CD4-positive, alpha-beta memory T cell (primary cell): ENCODE measurements at regions not wholly inside any gene's neighbourhood (a gene's known extent, or its start where the extent isn't known, plus 50 kb on each side); places are given as distances from the start of the nearest gene placed in this dataset.
"Not testable (repeated sequence)": the region's sequence is repeated elsewhere in the genome, so short reads cannot be mapped to it uniquely, and the experiment has no call there.

Experiments
- CTCF ChIA-PET: fragments of 350-600 bp; sonication (Branson Sonifier 250); formaldehyde crosslinking; loops from one replicate; lab custom pipeline; 2021; ENCODE audit warnings: inconsistent platforms; ENCODE audit not compliant: partially characterized antibody; lab: Charles Lee
- POLR2A ChIA-PET: fragments of 350-600 bp; sonication (Branson Sonifier 250); formaldehyde crosslinking; loops from one replicate; lab custom pipeline; 2021; ENCODE audit not compliant: partially characterized antibody; lab: Charles Lee
- DNase-seq, 5 donors: peaks; one replicate each; pipeline versions ENCODE4 v3.0.0 to v3.0.0-alpha.2; 2020 to 2022; ENCODE audit warnings: mixed read lengths in 1 of 5
- H3K27ac ChIP-seq: one replicate; pipeline ENCODE4 v1.7.0; 2013; ENCODE audit warnings: low read depth, low read length
- H3K27me3 ChIP-seq: 2 replicates; pipeline ENCODE4 v1.7.0; 2013; ENCODE audit warnings: mild to moderate bottlenecking, low read length, moderate library complexity; ENCODE audit not compliant: insufficient read depth
- H3K36me3 ChIP-seq: 2 replicates; pipeline ENCODE4 v1.7.0; 2013; ENCODE audit warnings: mild to moderate bottlenecking, low read length, moderate library complexity; ENCODE audit not compliant: insufficient read depth
- H3K4me1 ChIP-seq: 2 replicates; pipeline ENCODE4 v1.7.0; 2013; ENCODE audit warnings: mild to moderate bottlenecking, low read length, moderate library complexity; ENCODE audit not compliant: insufficient read depth
- H3K4me3 ChIP-seq, 2 donors: one replicate each; pipeline ENCODE4 v1.7.0; 2013; ENCODE audit warnings: low read length in 2 of 2, mild to moderate bottlenecking in 1 of 2
- H3K9me3 ChIP-seq, 2 donors: one replicate each; pipeline ENCODE4 v1.7.0; 2013; ENCODE audit warnings: low read length in 2 of 2, control low read depth in 1 of 2; ENCODE audit not compliant: control insufficient read depth in 1 of 2
- H3K27ac Mint-ChIP-seq, 7 donors: one replicate each; pipeline ENCODE4 v1.8.0; 2020 to 2021; ENCODE audit warnings: mixed read lengths in 7 of 7, mild to moderate bottlenecking in 6 of 7, inconsistent platforms in 3 of 7, moderate library complexity in 3 of 7
- H3K27me3 Mint-ChIP-seq, 2 donors: one replicate each; pipeline ENCODE4 v1.8.0; 2020 to 2021; ENCODE audit warnings: mixed read lengths in 2 of 2
- H3K36me3 Mint-ChIP-seq, 2 donors: one replicate each; pipeline ENCODE4 v1.8.0; 2020 to 2021; ENCODE audit warnings: mixed read lengths in 2 of 2, inconsistent platforms in 1 of 2, mild to moderate bottlenecking in 1 of 2
- H3K4me1 Mint-ChIP-seq, 4 donors: one replicate each; pipeline ENCODE4 v1.8.0; 2020 to 2021; ENCODE audit warnings: mixed read lengths in 4 of 4, mild to moderate bottlenecking in 1 of 4
- H3K4me3 Mint-ChIP-seq, 8 donors: one replicate each; pipeline ENCODE4 v1.8.0; 2020 to 2021; ENCODE audit warnings: mixed read lengths in 8 of 8, mild to moderate bottlenecking in 7 of 8, moderate library complexity in 6 of 8, inconsistent platforms in 3 of 8
- H3K9me3 Mint-ChIP-seq, 8 donors: one replicate each; pipeline ENCODE4 v1.8.0; 2020 to 2021; ENCODE audit warnings: mixed read lengths in 8 of 8, mild to moderate bottlenecking in 5 of 8, inconsistent platforms in 3 of 8, moderate library complexity in 1 of 8
- intact Hi-C: fragments of 100-400 bp; cut with micrococcal nuclease; formaldehyde crosslinking; loops from one replicate; pipeline ENCODE4 v1.15.1; 2023

GRCh38 chr4:161287678-161288352 is 876.0 kb downstream of the FSTL5 start:
- POLR2A ChIA-PET = no interaction called here
- no peak overlapping the region for H3K27ac Mint-ChIP-seq
- intact Hi-C loops = no loop called here
- H3K36me3 Mint-ChIP-seq = no peaks in the 10 kb centered on the region
- Histone ChIP-seq H3K4me1 (no peaks in the 10 kb centered on the region), H3K27me3 (no peaks in the 10 kb centered on the region), H3K9me3 (no peaks in the 10 kb centered on the region), H3K27ac (no peak overlapping the region), H3K36me3 (no peaks in the 10 kb centered on the region), H3K4me3 (no peak overlapping the region)
- H3K4me3 Mint-ChIP-seq = no peak overlapping the region
- H3K9me3 Mint-ChIP-seq = peaks cover 0 to 40% (median 23%) of the 10 kb centered on the region in 8 donors
- no peaks in the 10 kb centered on the region for H3K27me3 Mint-ChIP-seq
- no peak for DNase-seq
- no peaks in the 10 kb centered on the region for H3K4me1 Mint-ChIP-seq
- CTCF ChIA-PET = no interaction called here

- no peaks in the 10 kb centered on the region for H3K36me3 ChIP-seq
- no peak overlapping the region for H3K4me3 Mint-ChIP-seq
- POLR2A ChIA-PET = no interaction called here
- no peaks in the 10 kb centered on the region for H3K27me3 ChIP-seq
- H3K4me1 Mint-ChIP-seq = no peaks in the 10 kb centered on the region
- H3K27ac ChIP-seq = no peak overlapping the region
- H3K27me3 Mint-ChIP-seq = no peaks in the 10 kb centered on the region
- H3K4me3 ChIP-seq = no peak overlapping the region
- no peak overlapping the region for H3K27ac Mint-ChIP-seq
- H3K9me3 Mint-ChIP-seq = peaks cover 0 to 28% (median 14%) of the 10 kb centered on the region in 8 donors
- intact Hi-C loops = no loop called here
- CTCF ChIA-PET = no interaction called here
- no peaks in the 10 kb centered on the region for H3K4me1 ChIP-seq
- no peaks in the 10 kb centered on the region for H3K36me3 Mint-ChIP-seq
- H3K9me3 ChIP-seq = no peaks in the 10 kb centered on the region
- no peak for DNase-seq
These were observed 878.3 kb downstream of the FSTL5 start for GRCh38 chr4:161285461-161285860.

- H3K36me3 Mint-ChIP-seq = no peaks in the 10 kb centered on the region
- Histone ChIP-seq H3K4me1 (no peaks in the 10 kb centered on the region), H3K27ac (no peak overlapping the region), H3K27me3 (no peaks in the 10 kb centered on the region), H3K4me3 (no peak overlapping the region), H3K36me3 (no peaks in the 10 kb centered on the region), H3K9me3 (no peaks in the 10 kb centered on the region)
- H3K27me3 Mint-ChIP-seq = no peaks in the 10 kb centered on the region
- H3K9me3 Mint-ChIP-seq = peaks cover 0 to 15% (median 7%) of the 10 kb centered on the region in 8 donors
- no peak overlapping the region for H3K4me3 Mint-ChIP-seq
- POLR2A ChIA-PET = no interaction called here
- H3K4me1 Mint-ChIP-seq = no peaks in the 10 kb centered on the region
- no peak for DNase-seq
- CTCF ChIA-PET = no interaction called here
- no peak overlapping the region for H3K27ac Mint-ChIP-seq
- intact Hi-C loops = no loop called here
These were observed 882.9 kb downstream of the FSTL5 start for GRCh38 chr4:161280929-161281328.

GRCh38 chr4:161279095-161279494 is 884.7 kb downstream of the FSTL5 start:
- Mint-ChIP-seq H3K4me1 (no peaks in the 10 kb centered on the region), H3K27ac (no peak overlapping the region), H3K4me3 (no peak overlapping the region), H3K27me3 (no peaks in the 10 kb centered on the region), H3K9me3 (peaks cover 0 to 16% (median 5%) of the 10 kb centered on the region in 8 donors), H3K36me3 (no peaks in the 10 kb centered on the region)
- Histone ChIP-seq H3K9me3 (no peaks in the 10 kb centered on the region), H3K36me3 (no peaks in the 10 kb centered on the region), H3K4me1 (no peaks in the 10 kb centered on the region), H3K27me3 (no peaks in the 10 kb centered on the region), H3K4me3 (no peak overlapping the region), H3K27ac (no peak overlapping the region)
- ChIA-PET CTCF (no interaction called here), POLR2A (no interaction called here)
- no peak for DNase-seq
- intact Hi-C loops = no loop called here

- H3K27ac ChIP-seq, intact Hi-C loops, H3K4me1 ChIP-seq, POLR2A ChIA-PET, DNase-seq, H3K36me3 ChIP-seq, H3K9me3 ChIP-seq, H3K27ac Mint-ChIP-seq, H3K36me3 Mint-ChIP-seq, H3K4me1 Mint-ChIP-seq, H3K4me3 Mint-ChIP-seq, H3K27me3 ChIP-seq, H3K4me3 ChIP-seq, CTCF ChIA-PET, H3K27me3 Mint-ChIP-seq: not testable (repeated sequence)
- H3K9me3 Mint-ChIP-seq = peaks cover 0 to 18% (median 8%) of the 10 kb centered on the region in 8 donors
These were observed 886.5 kb downstream of the FSTL5 start for GRCh38 chr4:161277150-161277787.

GRCh38 chr4:161273607-161274006 is 890.2 kb downstream of the FSTL5 start:
- H3K9me3 Mint-ChIP-seq = peaks cover 0 to 17% (median 9%) of the 10 kb centered on the region in 8 donors
- no peak overlapping the region for H3K4me3 ChIP-seq
- no peak overlapping the region for H3K4me3 Mint-ChIP-seq
- no peaks in the 10 kb centered on the region for H3K27me3 ChIP-seq
- H3K27ac ChIP-seq = no peak overlapping the region
- DNase-seq = no peak
- no peaks in the 10 kb centered on the region for H3K36me3 Mint-ChIP-seq
- intact Hi-C loops = no loop called here
- H3K36me3 ChIP-seq = no peaks in the 10 kb centered on the region
- no peaks in the 10 kb centered on the region for H3K4me1 Mint-ChIP-seq
- ChIA-PET CTCF (no interaction called here), POLR2A (no interaction called here)
- H3K4me1 ChIP-seq = no peaks in the 10 kb centered on the region
- H3K27me3 Mint-ChIP-seq = no peaks in the 10 kb centered on the region
- no peak overlapping the region for H3K27ac Mint-ChIP-seq
- peaks cover 0 to 3% of the 10 kb centered on the region in 2 donors for H3K9me3 ChIP-seq

GRCh38 chr4:161260819-161261218 is 903.0 kb downstream of the FSTL5 start:
- ChIA-PET CTCF (no interaction called here), POLR2A (no interaction called here)
- Mint-ChIP-seq H3K4me1 (no peaks in the 10 kb centered on the region), H3K27ac (no peak overlapping the region), H3K4me3 (no peak overlapping the region), H3K27me3 (no peaks in the 10 kb centered on the region), H3K9me3 (peaks cover 3 to 22% (median 12%) of the 10 kb centered on the region in 8 donors), H3K36me3 (no peaks in the 10 kb centered on the region)
- Histone ChIP-seq H3K9me3 (peaks cover 0 to 5% of the 10 kb centered on the region in 2 donors), H3K36me3 (no peaks in the 10 kb centered on the region), H3K4me3 (no peak overlapping the region), H3K27me3 (no peaks in the 10 kb centered on the region), H3K27ac (no peak overlapping the region), H3K4me1 (no peaks in the 10 kb centered on the region)
- DNase-seq = no peak
- intact Hi-C loops = no loop called here
